Neutrophil (primary cell): ENCODE measurements at regions not wholly inside any gene's neighbourhood (a gene's known extent, or its start where the extent isn't known, plus 50 kb on each side); places are given as distances from the start of the nearest gene placed in this dataset.

Source experiments
- H3K27ac ChIP-seq: fragments of 200-600 bp; sonication (generic); 2 replicates; pipeline ENCODE4 v1.5.1; 2016; ENCODE audit warnings: mild to moderate bottlenecking, moderate library complexity
- H3K27me3 ChIP-seq: fragments of 200-600 bp; sonication (generic); 2 replicates; pipeline ENCODE4 v1.6.0; 2016; ENCODE audit warnings: mild to moderate bottlenecking
- H3K36me3 ChIP-seq: fragments of 200-600 bp; sonication (generic); 2 replicates; pipeline ENCODE4 v1.5.1; 2017
- H3K4me1 ChIP-seq, 2 experiments: fragments of 200-600 bp in 1 of 2; sonication (generic) in 1 of 2; 1 replicate in 1 of 2; 2 replicates in 1 of 2; pipeline versions ENCODE4 v1.5.1 to v1.6.1; 2013 to 2016; ENCODE audit warnings: low read depth in 1 of 2, low read length in 1 of 2, mild to moderate bottlenecking in 1 of 2, moderate library complexity in 1 of 2; ENCODE audit not compliant: control insufficient read depth in 1 of 2, insufficient read depth in 1 of 2
- H3K4me3 ChIP-seq, 2 experiments: fragments of 200-600 bp in 1 of 2; sonication (generic) in 1 of 2; 1 replicate in 1 of 2; 2 replicates in 1 of 2; pipeline ENCODE4 v1.5.1; 2013 to 2016; ENCODE audit warnings: low read depth in 1 of 2, low read length in 1 of 2, mild to moderate bottlenecking in 1 of 2, moderate library complexity in 1 of 2
- H3K9me3 ChIP-seq: fragments of 200-600 bp; sonication (generic); 2 replicates; pipeline ENCODE4 v1.5.1; 2016
- CTCF ChIP-seq: fragments of 200-600 bp; sonication (generic); IDR thresholded peaks from 2 replicates; pipeline ENCODE4 v1.5.1; 2016; ENCODE audit warnings: antibody characterized with exemption

- H3K4me1 ChIP-seq: no peaks in the 10 kb centered on the region
- no peak overlapping the region for H3K4me3 ChIP-seq
- H3K36me3 ChIP-seq: no peaks in the 10 kb centered on the region
- H3K9me3 ChIP-seq: no peaks in the 10 kb centered on the region
- no peaks in the 10 kb centered on the region for H3K27me3 ChIP-seq
- TF ChIP-seq CTCF: no peak
- H3K27ac ChIP-seq: no peak overlapping the region
These were observed 424.8 kb upstream of the TPM1 start for GRCh38 chr15:62617741-62618140.

- H3K4me1 ChIP-seq: no peaks in the 10 kb centered on the region
- H3K27ac ChIP-seq: no peak overlapping the region
- H3K9me3 ChIP-seq: no peaks in the 10 kb centered on the region
- no peaks in the 10 kb centered on the region for H3K36me3 ChIP-seq
- H3K4me3 ChIP-seq: no peak overlapping the region
- no peaks in the 10 kb centered on the region for H3K27me3 ChIP-seq
- no peak for TF ChIP-seq CTCF
These were observed 424.1 kb upstream of the TPM1 start for GRCh38 chr15:62618432-62618831.

- no peak for TF ChIP-seq CTCF
These were observed 423.6 kb upstream of the TPM1 start for GRCh38 chr15:62618846-62619504.

GRCh38 chr15:62619526-62619925, 423.0 kb upstream of the TPM1 start:
- H3K4me1 ChIP-seq: no peaks in the 10 kb centered on the region
- H3K9me3 ChIP-seq: no peaks in the 10 kb centered on the region
- H3K27ac ChIP-seq: no peak overlapping the region
- H3K36me3 ChIP-seq: no peaks in the 10 kb centered on the region
- H3K27me3 ChIP-seq: no peaks in the 10 kb centered on the region
- TF ChIP-seq CTCF: no peak
- H3K4me3 ChIP-seq: no peak overlapping the region

More at GRCh38 chr15:62618846-62619504, 423.6 kb upstream of the TPM1 start:
- H3K36me3 ChIP-seq: no peaks in the 10 kb centered on the region
- no peak overlapping the region for H3K27ac ChIP-seq
- H3K9me3 ChIP-seq: no peaks in the 10 kb centered on the region
- no peaks in the 10 kb centered on the region for H3K27me3 ChIP-seq
- H3K4me1 ChIP-seq: no peaks in the 10 kb centered on the region
- no peak overlapping the region for H3K4me3 ChIP-seq

GRCh38 chr15:62622775-62623174, 419.8 kb upstream of the TPM1 start:
- Histone ChIP-seq H3K27me3 (no peaks in the 10 kb centered on the region), H3K4me3 (no peak overlapping the region), H3K36me3 (no peaks in the 10 kb centered on the region), H3K9me3 (no peaks in the 10 kb centered on the region), H3K27ac (no peak overlapping the region), H3K4me1 (no peaks in the 10 kb centered on the region)
- TF ChIP-seq CTCF: no peak
